H1 (cell line): ENCODE measurements at regions not wholly inside any gene's neighbourhood (a gene's known extent, or its start where the extent isn't known, plus 50 kb on each side); places are given as distances from the start of the nearest gene placed in this dataset.

Experiments
- CTCF ChIA-PET: fragments of 300-600 bp; sonication (Branson Sonifier 250); formaldehyde crosslinking; loops from one replicate; lab custom pipeline; 2021; ENCODE audit not compliant: partially characterized antibody; lab: Charles Lee
- POLR2A ChIA-PET: fragments of 300-600 bp; sonication (Branson Sonifier 250); formaldehyde crosslinking; loops from one replicate; lab custom pipeline; 2021; ENCODE audit warnings: inconsistent platforms; ENCODE audit not compliant: partially characterized antibody; lab: Charles Lee
- DNase-seq, 2 experiments: peaks; one replicate each; pipeline versions ENCODE4 v3.0.0 to v3.0.0-alpha.2; 2010 to 2022; ENCODE audit warnings: low spot score in 2 of 2, low read depth in 1 of 2, mixed read lengths in 1 of 2
- FAIRE-seq: peaks from 2 replicates; lab custom pipeline; 2011; peaks lifted over from hg19 to GRCh38; lab: Jason Lieb, UNC
- H2AFZ ChIP-seq: 2 replicates; pipeline ENCODE4 v1.8.1; 2012; ENCODE audit warnings: low read length, inconsistent platforms
- H2AK5ac ChIP-seq: 2 replicates; pipeline ENCODE4 v1.6.1; 2013; ENCODE audit warnings: low read depth, low read length
- H2BK120ac ChIP-seq: replicated peaks from 2 replicates; pipeline ENCODE3; 2013; ENCODE audit warnings: low read depth, low read length, inconsistent platforms
- H2BK12ac ChIP-seq: 2 replicates; pipeline ENCODE4 v1.6.1; 2013; ENCODE audit warnings: low read depth, low read length
- H2BK15ac ChIP-seq: 2 replicates; pipeline ENCODE4 v1.6.1; 2013; ENCODE audit warnings: low read length
- H2BK20ac ChIP-seq: 2 replicates; pipeline ENCODE4 v1.6.1; 2013; ENCODE audit warnings: low read length
- H2BK5ac ChIP-seq: 2 replicates; pipeline ENCODE4 v1.6.1; 2013; ENCODE audit warnings: low read depth, low read length
- H3K14ac ChIP-seq: 2 replicates; pipeline ENCODE4 v1.6.1; 2013; ENCODE audit warnings: inconsistent platforms; ENCODE audit not compliant: insufficient read length
- H3K18ac ChIP-seq: 2 replicates; pipeline ENCODE4 v1.6.1; 2013; ENCODE audit warnings: low read length; ENCODE audit errors: extremely low read depth
- H3K23ac ChIP-seq: 2 replicates; pipeline ENCODE4 v1.6.1; 2013; ENCODE audit warnings: inconsistent platforms; ENCODE audit not compliant: insufficient read length
- H3K23me2 ChIP-seq: 2 replicates; pipeline ENCODE4 v1.6.1; 2013; ENCODE audit warnings: low read depth, low read length
- H3K27ac ChIP-seq: 2 replicates; pipeline ENCODE4 v1.6.1; 2011; ENCODE audit warnings: low read depth, low read length, inconsistent platforms
- H3K27me3 ChIP-seq, 4 experiments: replicated peaks in 1 of 4; 1 replicate in 1 of 4; 2 replicates in 3 of 4; pipeline versions ENCODE4 v1.6.1 to v1.8.1; 2011 to 2013; ENCODE audit warnings: low read length in 3 of 4, mild to moderate bottlenecking in 3 of 4, inconsistent platforms in 2 of 4, mixed read lengths in 2 of 4, moderate library complexity in 1 of 4; ENCODE audit not compliant: control insufficient read depth in 3 of 4, insufficient read depth in 3 of 4; ENCODE audit errors: extremely low read depth in 1 of 4
- H3K36me3 ChIP-seq, 4 experiments: 2 replicates each; pipeline versions ENCODE4 v1.6.1 to v1.8.1; 2011 to 2013; ENCODE audit warnings: mild to moderate bottlenecking in 4 of 4, low read length in 3 of 4, moderate library complexity in 2 of 4, control low read depth in 1 of 4, inconsistent platforms in 1 of 4; ENCODE audit not compliant: insufficient read depth in 4 of 4, control insufficient read depth in 2 of 4
- H3K4ac ChIP-seq: replicated peaks from 2 replicates; pipeline ENCODE3; 2013; ENCODE audit warnings: low read length, low read depth, mixed read lengths, inconsistent platforms; ENCODE audit not compliant: insufficient read length
- H3K4me1 ChIP-seq, 4 experiments: replicated peaks in 1 of 4; 1 replicate in 1 of 4; 2 replicates in 3 of 4; pipeline versions ENCODE4 v1.6.1 to v1.8.1; 2011 to 2013; ENCODE audit warnings: low read length in 3 of 4, inconsistent platforms in 2 of 4, mixed read lengths in 1 of 4; ENCODE audit not compliant: insufficient read depth in 4 of 4, control insufficient read depth in 3 of 4
- H3K4me2 ChIP-seq, 2 experiments: 2 replicates each; pipeline versions ENCODE4 v1.6.1 to v1.8.1; 2011 to 2013; ENCODE audit warnings: low read depth in 2 of 2, low read length in 2 of 2, control low read depth in 1 of 2, inconsistent platforms in 1 of 2, mild to moderate bottlenecking in 1 of 2; ENCODE audit not compliant: insufficient read depth in 1 of 2
- H3K4me3 ChIP-seq, 4 experiments: fragments of 200-600, 300-600 bp in 1 of 4; sonication (generic), shearing (Covaris generic), sonication (Bioruptor Twin) in 1 of 4; 2 replicates each; pipeline versions ENCODE4 v1.5.1 to v1.8.1; 2011 to 2016; ENCODE audit warnings: low read length in 4 of 4, low read depth in 3 of 4, control low read depth in 2 of 4, inconsistent platforms in 2 of 4, mild to moderate bottlenecking in 2 of 4, mixed read lengths in 1 of 4, moderate library complexity in 1 of 4; ENCODE audit not compliant: insufficient read depth in 2 of 4; ENCODE audit errors: extremely low read depth in 1 of 4
- H3K56ac ChIP-seq: replicated peaks from 2 replicates; pipeline ENCODE3; 2013; ENCODE audit warnings: low read depth, mild to moderate bottlenecking, mixed read lengths, low read length, inconsistent platforms; ENCODE audit not compliant: insufficient read length
- H3K79me1 ChIP-seq: 2 replicates; pipeline ENCODE4 v1.6.1; 2013; ENCODE audit warnings: low read depth, low read length, control low read depth
- H3K79me2 ChIP-seq, 2 experiments: 2 replicates each; pipeline versions ENCODE4 v1.6.1 to v1.8.1; 2012 to 2013; ENCODE audit warnings: low read length in 2 of 2, mild to moderate bottlenecking in 2 of 2, inconsistent platforms in 1 of 2; ENCODE audit not compliant: insufficient read depth in 2 of 2, control insufficient read depth in 1 of 2
- H3K9ac ChIP-seq, 4 experiments: replicated peaks in 1 of 4; 1 replicate in 1 of 4; 2 replicates in 3 of 4; pipeline versions ENCODE4 v1.6.1 to v1.8.1; 2011 to 2013; ENCODE audit warnings: low read depth in 3 of 4, low read length in 3 of 4, control low read depth in 2 of 4, mild to moderate bottlenecking in 2 of 4, moderate library complexity in 2 of 4, inconsistent platforms in 1 of 4; ENCODE audit errors: extremely low read depth in 1 of 4
- H3K9me3 ChIP-seq, 2 experiments: 2 replicates each; pipeline versions ENCODE4 v1.6.1 to v1.8.1; 2012 to 2013; ENCODE audit warnings: mild to moderate bottlenecking in 2 of 2, moderate library complexity in 2 of 2, control low read depth in 1 of 2, inconsistent platforms in 1 of 2, low read depth in 1 of 2, low read length in 1 of 2, mixed read lengths in 1 of 2; ENCODE audit not compliant: insufficient read depth in 2 of 2
- H4K20me1 ChIP-seq, 2 experiments: replicated peaks in 1 of 2; 2 replicates each; pipeline versions ENCODE3 to v1.8.1; 2011 to 2013; ENCODE audit warnings: inconsistent platforms in 2 of 2, low read length in 2 of 2, mild to moderate bottlenecking in 1 of 2; ENCODE audit not compliant: insufficient read depth in 2 of 2, control insufficient read depth in 1 of 2
- H4K5ac ChIP-seq: 2 replicates; pipeline ENCODE4 v1.6.1; 2013; ENCODE audit warnings: low read length, low read depth, mixed read lengths, inconsistent platforms; ENCODE audit not compliant: insufficient read length
- H4K8ac ChIP-seq: 2 replicates; pipeline ENCODE4 v1.8.0; 2013; ENCODE audit warnings: mild to moderate bottlenecking, moderate library complexity, low read length, inconsistent platforms; ENCODE audit not compliant: insufficient read depth; ENCODE audit errors: extremely low read depth
- H4K91ac ChIP-seq: replicated peaks from 2 replicates; pipeline ENCODE3; 2013; ENCODE audit warnings: low read length, mixed read lengths, inconsistent platforms; ENCODE audit not compliant: insufficient read length
- KDM5A ChIP-seq: fragments of 200-600 bp; IDR thresholded peaks from 2 replicates; pipeline ENCODE4 v1.7.1; 2012; ENCODE audit warnings: mild to moderate bottlenecking, low read length, inconsistent platforms, mixed read lengths
- WGBS, 2 experiments: shearing (Covaris generic) in 1 of 2; methylation state at CpG; one replicate each; pipeline versions ENCODE4 v1.1.6 to v1.1.7; 2013 to 2015; ENCODE audit warnings: low lambda C conversion rate in 2 of 2, mixed read lengths in 2 of 2, inconsistent platforms in 1 of 2, low coverage in 1 of 2, missing lambda C conversion rate in 1 of 2; ENCODE audit not compliant: insufficient replicate concordance in 2 of 2, insufficient coverage in 1 of 2, insufficient read length in 1 of 2; ENCODE audit errors: extremely low coverage in 1 of 2, missing lambda C conversion rate in 1 of 2; 5-methylcytosine and 5-hydroxymethylcytosine counted together
- TF ChIP-seq, protein P1 (sequence below): IDR thresholded peaks from 2 replicates; pipeline ENCODE4 v1.6.1; 2012; ENCODE audit warnings: inconsistent platforms

DNA sequence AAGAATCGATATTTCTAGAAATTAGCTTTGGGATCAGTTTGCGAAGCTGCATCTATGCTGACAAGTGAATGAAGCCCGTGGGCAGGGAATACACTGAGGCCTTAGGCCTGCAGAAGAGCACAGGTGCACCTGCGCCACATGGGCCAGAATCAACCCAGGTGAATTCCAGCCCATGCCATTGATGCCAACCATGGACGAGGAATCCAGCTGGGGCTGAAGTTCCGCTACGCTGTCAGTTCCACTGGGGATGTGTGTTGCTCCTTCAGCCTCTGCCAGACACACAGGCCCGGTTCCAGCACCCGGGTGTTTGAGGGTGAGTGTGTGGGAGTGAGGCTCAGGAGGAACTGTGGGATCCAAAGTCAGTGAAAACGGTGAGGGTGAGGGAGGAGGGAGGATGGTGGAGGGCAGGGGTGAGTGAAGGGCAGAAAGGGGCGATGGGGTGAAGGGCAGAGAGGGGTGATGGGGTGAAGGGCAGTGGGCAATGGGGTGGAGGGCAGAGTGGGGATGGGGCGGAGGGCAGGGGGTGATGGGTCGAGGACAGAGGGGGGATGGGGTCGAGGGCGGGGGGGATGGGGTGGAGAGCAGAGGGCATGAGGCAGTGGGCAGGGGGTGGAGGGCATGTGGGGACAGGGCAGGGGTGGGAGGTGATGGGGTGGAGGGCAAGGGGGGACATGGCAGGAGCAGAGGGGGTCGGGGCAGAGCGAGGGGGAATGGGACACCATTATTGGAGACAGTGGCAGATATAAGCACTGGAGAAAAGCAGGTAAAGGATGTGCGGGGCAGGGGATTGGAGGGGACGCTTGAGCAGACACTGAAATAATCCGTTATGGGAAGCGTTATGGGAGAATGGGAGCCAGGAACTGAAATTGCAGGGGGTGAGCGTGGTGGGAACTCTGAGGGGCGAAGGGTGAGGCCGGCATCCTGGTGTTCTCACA lies 931.6 kb downstream of the BRD1 start:
- Histone ChIP-seq H2BK15ac (no peak overlapping the region), H3K4me3 (no peak overlapping the region), H3K4me1 (no peaks in the 10 kb centered on the region), H4K20me1 (no peaks in the 10 kb centered on the region), H2BK12ac (0 out of 2 replicates have a peak overlapping the region, but pooled peaks have one; percentile 17), H4K91ac (no peak overlapping the region), H3K4me2 (no peak overlapping the region), H3K27me3 (no peaks in the 10 kb centered on the region; a peak in 3 of 7 replicates), H2BK5ac (no peak overlapping the region), H3K23ac (no peak overlapping the region), H3K79me2 (no peaks in the 10 kb centered on the region)
- POLR2A ChIA-PET: no interaction called here
- CTCF ChIA-PET: no interaction called here
- FAIRE-seq: no peak
- TF ChIP-seq, protein P1, sequence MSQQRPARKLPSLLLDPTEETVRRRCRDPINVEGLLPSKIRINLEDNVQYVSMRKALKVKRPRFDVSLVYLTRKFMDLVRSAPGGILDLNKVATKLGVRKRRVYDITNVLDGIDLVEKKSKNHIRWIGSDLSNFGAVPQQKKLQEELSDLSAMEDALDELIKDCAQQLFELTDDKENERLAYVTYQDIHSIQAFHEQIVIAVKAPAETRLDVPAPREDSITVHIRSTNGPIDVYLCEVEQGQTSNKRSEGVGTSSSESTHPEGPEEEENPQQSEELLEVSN: no peak
- no peak for TF ChIP-seq KDM5A
- TF ChIP-seq, all 59 proteins: peak for 0
- Histone ChIP-seq H2AK5ac (no peak overlapping the region), H3K36me3 (no peaks in the 10 kb centered on the region), H3K18ac (no peak overlapping the region), H3K56ac (no peak overlapping the region), H2BK20ac (no peak overlapping the region), H3K9ac (no peak overlapping the region), H3K14ac (no peak overlapping the region), H3K79me1 (no peaks in the 10 kb centered on the region), H3K9me3 (peaks cover 0 to 3% of the 10 kb centered on the region in 2 experiments; a peak in 1 of 4 replicates), H4K8ac (no peak overlapping the region), H2BK120ac (no peak overlapping the region), H3K27ac (no peak overlapping the region), H4K5ac (no peak overlapping the region), H2AFZ (no peak overlapping the region), H3K23me2 (no peaks in the 10 kb centered on the region), H3K4ac (no peak overlapping the region)
- DNase-seq: no peak
- WGBS, 2 experiments: 84% methylated on average over 18 of the region's 24 CpGs; no CpG with 5 or more reads in 1 of the 2 experiments
